HUES64 (cell line): ENCODE measurements at regions not wholly inside any gene's neighbourhood (a gene's known extent, or its start where the extent isn't known, plus 50 kb on each side); places are given as distances from the start of the nearest gene placed in this dataset.
"Not testable (repeated sequence)": the region's sequence is repeated elsewhere in the genome, so short reads cannot be mapped to it uniquely, and the experiment has no call there.

Experiments
- H3K27ac ChIP-seq: 2 replicates; pipeline ENCODE4 v1.7.0; 2013; ENCODE audit warnings: low read depth, low read length, inconsistent platforms
- H3K27me3 ChIP-seq: 2 replicates; pipeline ENCODE4 v1.6.1; 2013; ENCODE audit warnings: mild to moderate bottlenecking, low read length; ENCODE audit not compliant: insufficient read depth
- H3K36me3 ChIP-seq: 2 replicates; pipeline ENCODE4 v1.6.1; 2013; ENCODE audit warnings: mild to moderate bottlenecking, low read length; ENCODE audit not compliant: insufficient read depth
- H3K4me1 ChIP-seq: 2 replicates; pipeline ENCODE4 v1.6.1; 2013; ENCODE audit warnings: mild to moderate bottlenecking, low read length, moderate library complexity; ENCODE audit not compliant: insufficient read depth
- H3K4me3 ChIP-seq: 2 replicates; pipeline ENCODE4 v1.5.1; 2013; ENCODE audit warnings: mild to moderate bottlenecking, low read length, moderate library complexity
- H3K9ac ChIP-seq: 2 replicates; pipeline ENCODE4 v1.6.1; 2013; ENCODE audit warnings: mild to moderate bottlenecking, low read depth, low read length
- H3K9me3 ChIP-seq: 2 replicates; pipeline ENCODE4 v1.6.1; 2013; ENCODE audit warnings: low read depth, low read length; ENCODE audit not compliant: insufficient read depth
- WGBS: fragments of 150-250, 120-280 bp; methylation state at CpG from one replicate; pipeline ENCODE4 v1.1.7; 2013; ENCODE audit warnings: missing lambda C conversion rate; 5-methylcytosine and 5-hydroxymethylcytosine counted together

DNA sequence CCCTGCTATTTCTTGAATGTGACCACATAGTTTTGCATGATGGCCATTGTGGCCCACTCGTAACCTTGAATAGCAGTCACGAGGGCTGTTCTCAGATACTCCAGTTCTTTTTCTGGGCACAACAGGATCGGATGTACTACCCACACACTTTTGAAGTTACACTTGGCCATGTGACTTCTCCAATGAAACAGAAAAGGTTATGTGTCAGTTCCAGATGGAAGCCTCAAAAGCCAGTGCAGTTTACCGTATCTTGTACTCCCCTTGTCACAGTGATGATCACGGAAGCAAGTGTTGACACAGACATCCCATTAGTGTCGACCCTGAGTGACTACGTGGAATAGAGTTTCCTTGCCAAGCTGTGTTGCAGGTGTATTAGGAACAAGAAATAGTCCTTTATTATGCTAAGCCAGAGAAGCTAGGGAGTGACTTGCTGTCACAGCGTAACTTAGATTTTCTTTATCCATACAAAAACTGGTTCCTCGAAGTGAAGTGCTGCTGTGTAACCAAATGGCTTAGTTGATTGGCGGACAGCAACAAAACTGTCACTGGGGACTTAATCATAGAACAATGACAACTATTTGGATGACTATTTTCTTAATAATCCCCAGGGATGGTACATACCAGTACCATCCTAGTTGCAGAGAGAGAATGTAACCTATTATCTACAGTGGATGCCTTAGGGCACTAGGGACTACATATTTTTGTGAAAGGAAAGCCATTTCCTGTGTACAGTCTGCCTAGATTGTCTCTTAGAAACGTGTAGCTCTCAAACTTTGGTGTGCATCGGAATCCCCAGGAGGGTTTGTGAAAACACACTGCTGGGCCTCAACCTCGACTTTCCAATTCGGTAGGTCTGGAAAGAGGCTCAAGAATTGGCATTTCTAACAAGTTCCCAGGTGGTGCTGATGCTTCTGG is 90.1 kb upstream of the DMRT1 start:
- H3K4me3 ChIP-seq = no peak overlapping the region
- 88% methylated on average over 14 of the region's 14 CpGs for WGBS
- H3K4me1 ChIP-seq = peaks cover 8% of the 10 kb centered on the region; the same call in 1 of the 2 replicates
- H3K9me3 ChIP-seq = no peaks in the 10 kb centered on the region
- no peak overlapping the region for H3K27ac ChIP-seq
- H3K36me3 ChIP-seq = no peaks in the 10 kb centered on the region
- no peaks in the 10 kb centered on the region for H3K27me3 ChIP-seq
- no peak overlapping the region for H3K9ac ChIP-seq

DNA sequence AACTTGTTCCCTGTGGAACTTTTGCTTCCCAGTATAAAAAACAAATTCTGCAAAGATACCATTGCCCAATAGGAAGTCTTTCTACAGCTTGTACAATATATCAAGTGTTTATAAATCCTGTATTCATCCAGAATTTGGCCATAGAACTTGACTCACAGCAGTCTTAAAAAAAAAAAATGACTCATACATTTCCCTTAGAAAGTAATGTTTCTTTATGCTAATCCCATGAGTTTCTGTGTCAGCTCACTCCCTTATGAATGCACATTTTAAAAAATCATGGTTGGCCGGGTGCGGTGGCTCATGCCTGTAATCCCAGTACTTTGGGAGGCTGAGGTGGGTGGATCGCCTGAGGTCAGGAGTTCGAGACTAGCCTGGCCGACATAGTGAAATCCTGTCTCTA is 89.3 kb upstream of the DMRT1 start:
- Histone ChIP-seq H3K4me3 (no peak overlapping the region), H3K27me3 (no peaks in the 10 kb centered on the region), H3K36me3 (no peaks in the 10 kb centered on the region), H3K9me3 (no peaks in the 10 kb centered on the region), H3K9ac (no peak overlapping the region), H3K4me1 (peaks cover 8% of the 10 kb centered on the region; the same call in 1 of the 2 replicates), H3K27ac (no peak overlapping the region)
- WGBS = 97% methylated on average over 5 of the region's 5 CpGs

DNA sequence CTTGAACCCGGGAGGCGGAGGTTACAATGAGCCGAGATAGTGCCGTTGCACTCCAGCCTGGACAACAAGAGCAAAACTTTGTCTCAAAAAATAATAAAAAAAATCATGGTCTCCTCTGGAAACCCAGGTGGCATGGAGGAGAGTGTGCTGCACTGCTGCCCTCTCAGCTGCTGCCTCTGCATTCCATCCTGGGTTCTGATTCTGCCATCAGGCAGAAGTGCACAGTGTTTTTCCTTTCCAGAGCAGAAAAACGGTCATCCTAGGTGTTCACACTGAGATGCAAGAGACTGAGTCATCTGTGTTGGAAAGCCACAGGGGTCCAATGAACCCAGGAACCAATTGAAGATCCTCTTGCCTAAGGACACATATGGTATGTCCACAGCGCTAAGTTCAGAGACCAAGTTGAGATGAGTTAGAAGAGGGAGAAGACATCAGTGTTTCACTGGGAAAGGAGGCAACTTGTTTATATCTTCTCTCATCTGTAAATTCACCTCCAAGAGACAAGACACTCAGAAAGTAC is 88.8 kb upstream of the DMRT1 start:
- Histone ChIP-seq H3K27ac (no peak overlapping the region), H3K4me1 (peaks cover 8% of the 10 kb centered on the region; the same call in 1 of the 2 replicates), H3K27me3 (no peaks in the 10 kb centered on the region), H3K9me3 (no peaks in the 10 kb centered on the region), H3K4me3 (no peak overlapping the region), H3K36me3 (no peaks in the 10 kb centered on the region), H3K9ac (no peak overlapping the region)
- 95% methylated on average over 6 of the region's 6 CpGs for WGBS

DNA sequence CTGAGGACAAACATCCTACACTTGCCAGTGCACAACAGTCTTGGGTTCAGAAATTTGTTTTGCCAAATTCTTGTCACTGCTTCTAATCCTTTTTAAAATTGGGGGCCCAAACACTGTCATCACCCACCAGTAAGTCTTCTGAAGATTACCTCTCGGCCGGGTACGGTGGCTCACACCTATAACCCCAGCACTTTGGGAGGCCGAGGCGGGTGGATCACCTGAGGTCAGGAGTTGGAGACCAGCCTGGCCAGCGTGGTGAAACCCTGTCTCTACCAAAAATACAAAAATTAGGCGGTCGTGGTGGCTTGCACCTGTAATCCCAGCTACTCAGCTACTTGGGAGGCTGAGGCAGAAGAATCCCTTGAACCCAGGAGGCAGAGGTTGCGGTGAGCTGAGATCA is 87.8 kb upstream of the DMRT1 start:
- H3K27ac ChIP-seq, H3K4me1 ChIP-seq, H3K36me3 ChIP-seq, H3K27me3 ChIP-seq, H3K9me3 ChIP-seq, H3K9ac ChIP-seq, H3K4me3 ChIP-seq: not testable (repeated sequence)
- 96% methylated on average over 9 of the region's 9 CpGs for WGBS

DNA sequence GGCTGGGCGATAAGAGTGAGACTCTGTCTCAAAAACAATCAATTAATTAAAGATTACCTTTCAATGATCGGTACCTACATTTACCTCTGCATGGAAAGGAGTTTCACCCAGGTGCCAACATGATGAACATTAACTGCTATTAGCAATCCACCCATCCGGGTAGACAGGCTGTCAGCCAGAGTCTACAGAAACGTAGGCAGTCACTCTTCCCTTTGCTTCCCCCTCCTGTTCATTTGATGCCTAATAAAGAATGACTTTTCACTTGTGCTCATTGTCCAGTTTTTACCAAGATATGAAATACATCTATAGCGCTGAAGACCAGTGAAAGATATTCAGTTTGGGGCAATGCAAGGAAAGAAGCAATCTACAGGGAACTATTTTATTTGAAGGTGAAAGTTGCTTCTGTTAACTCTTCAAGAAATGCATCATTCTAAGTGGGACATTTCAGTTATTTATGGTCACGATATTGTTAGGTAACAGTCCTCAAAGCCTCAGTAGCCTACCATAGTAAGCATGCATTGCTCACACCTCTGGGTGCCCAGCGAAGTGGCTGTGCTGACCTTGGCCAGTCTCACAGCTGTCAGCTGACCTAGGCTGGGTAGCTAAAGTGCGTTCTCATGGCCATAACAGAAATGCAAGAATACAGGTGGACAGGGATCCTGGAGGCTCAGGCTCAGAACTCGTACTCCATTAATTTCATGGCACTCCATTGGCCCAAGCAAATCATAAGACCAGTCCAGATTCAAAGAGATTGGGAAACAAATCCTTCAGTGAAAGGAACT is 87.2 kb upstream of the DMRT1 start:
- WGBS = 93% methylated on average over 9 of the region's 9 CpGs
- Histone ChIP-seq H3K4me1 (peaks cover 8% of the 10 kb centered on the region; the same call in 1 of the 2 replicates), H3K27ac (no peak overlapping the region), H3K36me3 (no peaks in the 10 kb centered on the region), H3K27me3 (no peaks in the 10 kb centered on the region), H3K4me3 (no peak overlapping the region), H3K9me3 (no peaks in the 10 kb centered on the region), H3K9ac (no peak overlapping the region)

DNA sequence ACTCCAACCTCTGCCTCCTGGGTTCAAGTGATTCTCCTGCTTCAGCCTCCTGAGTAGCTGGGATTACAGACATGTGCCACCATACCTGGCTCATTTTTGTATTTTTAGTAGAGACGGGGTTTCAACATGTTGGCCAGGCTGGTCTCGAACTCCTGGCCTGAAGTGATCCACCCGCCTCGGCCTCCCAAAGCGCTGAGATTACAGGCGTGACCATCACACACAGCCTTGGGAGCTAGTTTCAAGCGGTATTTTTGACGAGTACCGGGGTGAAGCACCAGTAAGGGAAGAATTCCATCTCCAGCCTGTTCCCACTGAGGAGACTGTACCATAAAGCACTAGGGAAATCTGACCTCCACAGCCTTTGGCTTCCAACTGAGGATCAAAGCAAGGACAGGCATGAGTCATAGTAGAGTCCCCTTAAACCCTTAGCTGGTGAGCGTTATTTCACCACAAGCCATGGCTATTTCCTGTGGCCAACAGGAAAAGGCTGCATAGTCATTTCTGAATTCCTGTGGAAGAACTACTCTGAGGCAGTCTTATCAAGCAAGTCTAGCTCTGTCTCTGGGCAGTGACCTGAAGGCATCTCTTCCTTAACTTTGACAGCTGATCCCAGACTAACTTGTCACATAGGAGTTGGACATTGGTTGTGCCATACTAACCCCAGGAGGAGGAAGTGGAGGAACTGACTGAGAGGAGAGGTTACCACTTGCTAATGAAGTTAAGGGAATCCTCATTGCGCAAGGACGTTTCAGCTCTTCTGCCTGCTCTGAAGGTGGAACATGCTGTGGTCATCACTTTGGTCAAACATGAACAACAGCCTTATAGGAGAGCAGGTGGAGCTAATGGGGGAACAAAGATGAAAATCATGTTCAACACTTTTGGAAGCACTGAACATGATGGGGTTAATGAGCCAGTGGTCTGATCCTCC is 85.8 kb upstream of the DMRT1 start:
- WGBS = 88% methylated on average over 12 of the region's 12 CpGs
- H3K4me1 ChIP-seq = peaks cover 8% of the 10 kb centered on the region; the same call in 1 of the 2 replicates
- H3K9me3 ChIP-seq = no peaks in the 10 kb centered on the region
- H3K27ac ChIP-seq = no peak overlapping the region
- no peak overlapping the region for H3K9ac ChIP-seq
- no peak overlapping the region for H3K4me3 ChIP-seq
- H3K27me3 ChIP-seq = no peaks in the 10 kb centered on the region
- no peaks in the 10 kb centered on the region for H3K36me3 ChIP-seq

DNA sequence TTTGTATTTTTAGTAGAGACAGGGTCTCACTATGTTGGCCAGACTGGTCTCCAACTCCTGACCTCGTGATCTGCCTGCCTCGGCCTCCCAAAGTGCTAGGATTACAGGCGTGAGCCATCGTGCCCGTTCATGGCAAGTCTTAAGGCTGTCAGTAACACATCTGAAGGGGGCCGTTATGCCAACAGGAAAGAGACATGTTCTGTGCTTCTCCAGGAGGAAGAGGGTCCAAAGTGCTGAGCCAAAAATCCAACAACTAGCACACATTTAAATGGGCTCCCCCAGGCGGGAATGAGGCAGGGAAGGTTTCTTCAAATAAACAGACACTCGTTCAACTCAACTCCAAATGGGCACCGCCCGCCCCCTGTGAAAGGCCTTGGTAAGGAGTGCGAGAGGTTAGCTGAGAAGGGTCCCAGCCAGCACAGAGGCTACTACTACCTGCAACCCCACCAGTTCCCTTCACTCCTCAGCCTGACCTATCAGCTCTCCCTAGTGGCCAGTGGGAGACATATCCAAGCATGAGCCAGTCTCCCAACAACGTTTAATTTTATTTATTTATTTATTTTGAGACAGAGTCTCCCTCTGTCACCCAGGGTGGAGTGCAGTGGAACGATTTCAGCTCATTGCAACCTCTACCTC is 84.1 kb upstream of the DMRT1 start:
- Histone ChIP-seq H3K27me3 (no peaks in the 10 kb centered on the region), H3K4me1 (peaks cover 3% of the 10 kb centered on the region; the same call in 1 of the 2 replicates), H3K9ac (no peak overlapping the region), H3K36me3 (no peaks in the 10 kb centered on the region), H3K27ac (no peak overlapping the region), H3K4me3 (no peak overlapping the region), H3K9me3 (no peaks in the 10 kb centered on the region)
- WGBS = 85% methylated on average over 11 of the region's 13 CpGs

DNA sequence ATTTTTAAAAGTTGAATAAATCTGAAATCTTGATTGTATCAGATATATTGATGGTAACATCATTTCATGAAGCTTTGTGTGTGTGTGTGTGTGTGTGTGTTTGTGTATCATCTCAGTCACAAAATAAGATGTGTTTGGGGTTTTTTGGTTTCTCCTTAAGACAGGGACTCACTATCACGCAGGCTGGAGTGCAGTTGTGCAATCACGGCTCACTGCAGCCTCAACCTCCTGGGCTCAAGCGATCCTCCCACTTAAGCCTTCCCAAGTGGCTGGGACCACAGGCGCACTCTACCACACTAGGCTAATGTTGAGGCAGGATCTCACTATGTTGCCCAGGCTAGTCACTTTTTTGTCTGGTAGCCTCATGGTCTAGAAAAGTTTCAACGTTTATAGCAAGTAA is 83.4 kb upstream of the DMRT1 start:
- Histone ChIP-seq H3K27me3 (no peaks in the 10 kb centered on the region), H3K9me3 (no peaks in the 10 kb centered on the region), H3K9ac (no peak overlapping the region), H3K27ac (no peak overlapping the region), H3K36me3 (no peaks in the 10 kb centered on the region), H3K4me3 (no peak overlapping the region), H3K4me1 (peaks cover 3% of the 10 kb centered on the region; the same call in 1 of the 2 replicates)
- WGBS = 91% methylated on average over 5 of the region's 5 CpGs

DNA sequence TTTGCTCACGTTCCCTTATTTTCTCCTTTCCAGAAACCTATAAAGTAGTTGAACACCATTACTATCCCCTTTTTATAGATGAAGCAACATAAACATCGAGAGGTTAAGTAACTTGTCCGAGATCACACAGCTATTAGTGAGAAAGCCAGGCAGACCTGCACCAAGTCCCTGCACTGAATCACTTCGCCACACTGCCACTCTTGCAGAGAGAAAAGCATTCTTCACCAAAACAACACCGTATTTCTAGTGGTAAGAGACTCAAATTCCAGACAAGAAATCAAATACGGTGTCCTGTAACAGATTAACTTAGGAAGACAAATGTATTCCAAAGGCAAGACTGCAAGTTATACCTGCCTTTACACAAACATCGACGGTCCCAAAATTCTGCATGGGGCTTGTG is 82.0 kb upstream of the DMRT1 start:
- 92% methylated on average over 8 of the region's 8 CpGs for WGBS
- H3K4me3 ChIP-seq = no peak overlapping the region
- H3K9ac ChIP-seq = no peak overlapping the region
- H3K9me3 ChIP-seq = no peaks in the 10 kb centered on the region
- H3K36me3 ChIP-seq = no peaks in the 10 kb centered on the region
- H3K27ac ChIP-seq = no peak overlapping the region
- peaks cover 3% of the 10 kb centered on the region; the same call in 1 of the 2 replicates for H3K4me1 ChIP-seq
- no peaks in the 10 kb centered on the region for H3K27me3 ChIP-seq

DNA sequence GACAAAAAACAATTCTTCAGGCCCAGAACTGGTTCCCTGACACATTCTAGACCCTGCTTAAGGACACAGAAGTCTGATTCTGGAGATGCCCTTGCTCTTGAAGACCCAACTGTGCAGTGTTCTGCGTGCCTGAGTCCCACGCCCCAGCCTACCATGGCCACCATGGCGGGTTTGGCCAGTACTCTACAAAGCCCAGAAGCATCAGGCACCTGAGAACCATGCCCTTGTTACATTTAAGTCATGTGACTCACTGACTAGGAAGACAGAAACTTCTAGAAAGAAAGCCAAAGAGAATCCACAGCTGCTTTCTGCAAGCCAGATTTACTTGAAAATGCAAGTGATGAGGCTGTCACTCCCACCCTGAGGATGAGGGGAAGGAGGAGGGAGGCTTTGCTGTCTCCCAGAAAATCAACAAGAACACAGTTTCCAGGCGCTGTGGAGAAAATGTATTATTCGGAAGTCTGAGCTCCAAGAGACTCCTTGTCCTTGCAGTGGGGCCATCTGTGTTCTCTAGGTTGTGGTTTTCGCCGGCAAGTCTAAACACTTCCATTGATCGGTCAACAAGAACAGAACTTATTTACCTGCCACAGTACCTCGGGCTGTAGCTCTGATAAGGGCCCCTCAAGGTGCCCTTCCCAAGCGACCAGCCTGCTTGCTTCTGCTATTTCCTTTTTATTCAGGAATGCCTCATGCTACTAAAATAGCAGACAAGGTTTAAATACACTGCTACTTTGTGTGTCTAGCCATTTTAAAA is 81.3 kb upstream of the DMRT1 start:
- H3K27me3 ChIP-seq = no peaks in the 10 kb centered on the region
- no peaks in the 10 kb centered on the region for H3K36me3 ChIP-seq
- no peak overlapping the region for H3K9ac ChIP-seq
- no peak overlapping the region for H3K4me3 ChIP-seq
- peaks cover 3% of the 10 kb centered on the region for H3K4me1 ChIP-seq
- H3K9me3 ChIP-seq = no peaks in the 10 kb centered on the region
- H3K27ac ChIP-seq = no peak overlapping the region
- 93% methylated on average over 10 of the region's 10 CpGs for WGBS
